IMR-90 (cell line): ENCODE measurements at regions not wholly inside any gene's neighbourhood (a gene's known extent, or its start where the extent isn't known, plus 50 kb on each side); places are given as distances from the start of the nearest gene placed in this dataset.

Source experiments
- ATAC-seq: fragments of 200-7000 bp; cut with Tn5 transposase; 2 replicates; pipeline ENCODE4 v1.9.1; 2020; ENCODE audit warnings: low read depth, mild to moderate bottlenecking, moderate library complexity
- BruUV-seq: library from RNA; stranded (reverse); fragments of 400-500 nt; replicated peaks from 2 replicates; lab custom pipeline; 2021; lab: Mats Ljungman, UMichigan
- CTCF ChIA-PET: fragments of 300-600 bp; formaldehyde crosslinking; extraction: SDS; loops from one replicate; lab custom pipeline; 2021; ENCODE audit warnings: antibody characterized with exemption; lab: Yijun Ruan, JAX
- POLR2A ChIA-PET: fragments of 300-600 bp; sonication (Branson Sonifier 250); formaldehyde crosslinking; loops from one replicate; lab custom pipeline; 2022; ENCODE audit warnings: antibody characterized with exemption; ENCODE audit not compliant: unreplicated experiment; lab: Charles Lee
- DNase-seq: peaks from one replicate; pipeline ENCODE4 v3.0.0; 2013
- H2AFZ ChIP-seq: replicated peaks from 2 replicates; pipeline ENCODE3; 2013; ENCODE audit warnings: low read length, mild to moderate bottlenecking; ENCODE audit not compliant: poor library complexity
- H2AK5ac ChIP-seq: 2 replicates; pipeline ENCODE4 v1.6.1; 2013; ENCODE audit warnings: low read depth, low read length, inconsistent platforms
- H2AK9ac ChIP-seq: replicated peaks from 2 replicates; pipeline ENCODE3; 2013; ENCODE audit warnings: mild to moderate bottlenecking, low read depth, low read length, moderate library complexity; ENCODE audit not compliant: poor library complexity
- H2BK120ac ChIP-seq: 2 replicates; pipeline ENCODE4 v1.6.1; 2013; ENCODE audit warnings: low read depth, low read length, inconsistent platforms
- H2BK15ac ChIP-seq: 3 replicates; pipeline ENCODE4 v1.6.1; 2013; ENCODE audit warnings: low read depth, low read length, inconsistent platforms
- H2BK20ac ChIP-seq: 2 replicates; pipeline ENCODE4 v1.6.1; 2013; ENCODE audit warnings: low read depth, mild to moderate bottlenecking, inconsistent platforms, low read length, moderate library complexity
- H2BK5ac ChIP-seq: 2 replicates; pipeline ENCODE4 v1.6.1; 2013; ENCODE audit warnings: mild to moderate bottlenecking, low read depth, low read length, inconsistent platforms; ENCODE audit not compliant: poor library complexity, severe bottlenecking
- H3K14ac ChIP-seq: replicated peaks from 2 replicates; pipeline ENCODE4 v1.6.1; 2013; ENCODE audit warnings: low read depth, low read length, inconsistent platforms
- H3K18ac ChIP-seq: 2 replicates; pipeline ENCODE4 v1.6.1; 2013; ENCODE audit warnings: low read depth, low read length, control low read depth
- H3K23ac ChIP-seq: 2 replicates; pipeline ENCODE4 v1.6.1; 2013; ENCODE audit warnings: low read depth, low read length, inconsistent platforms
- H3K27ac ChIP-seq: 2 replicates; pipeline ENCODE4 v1.5.1; 2013; ENCODE audit warnings: mild to moderate bottlenecking, control low read depth, low read length; ENCODE audit not compliant: insufficient read depth
- H3K27me3 ChIP-seq: 2 replicates; pipeline ENCODE4 v1.6.1; 2013; ENCODE audit warnings: low read length; ENCODE audit not compliant: control insufficient read depth, insufficient read depth
- H3K36me3 ChIP-seq: 2 replicates; pipeline ENCODE4 v1.6.1; 2013; ENCODE audit warnings: low read length, mixed read lengths; ENCODE audit not compliant: control insufficient read depth, insufficient read depth
- H3K4ac ChIP-seq: 2 replicates; pipeline ENCODE4 v1.6.1; 2013; ENCODE audit warnings: low read depth, low read length, inconsistent platforms
- H3K4me1 ChIP-seq: 2 replicates; pipeline ENCODE4 v1.6.1; 2013; ENCODE audit warnings: low read length, mixed read lengths; ENCODE audit not compliant: control insufficient read depth, insufficient read depth
- H3K4me2 ChIP-seq: 2 replicates; pipeline ENCODE4 v1.6.1; 2013; ENCODE audit warnings: low read depth, mild to moderate bottlenecking, control low read depth, low read length, moderate library complexity
- H3K4me3 ChIP-seq: 2 replicates; pipeline ENCODE4 v1.5.1; 2013; ENCODE audit warnings: low read depth, mild to moderate bottlenecking, control low read depth, low read length, moderate library complexity; ENCODE audit not compliant: insufficient read depth
- H3K56ac ChIP-seq: 2 replicates; pipeline ENCODE4 v1.6.1; 2013; ENCODE audit warnings: low read length, inconsistent platforms; ENCODE audit not compliant: insufficient read depth; ENCODE audit errors: extremely low read depth
- H3K79me1 ChIP-seq, 2 experiments: 2 replicates each; pipeline ENCODE4 v1.6.1; 2013; ENCODE audit warnings: low read length in 2 of 2, inconsistent platforms in 1 of 2, low read depth in 1 of 2
- H3K9ac ChIP-seq: 2 replicates; pipeline ENCODE4 v1.6.1; 2013; ENCODE audit warnings: low read depth, low read length, control low read depth
- H3K9me1 ChIP-seq: 2 replicates; pipeline ENCODE4 v1.6.1; 2013; ENCODE audit warnings: low read length, inconsistent platforms; ENCODE audit not compliant: insufficient read depth
- H3K9me3 ChIP-seq: 2 replicates; pipeline ENCODE4 v1.6.1; 2013; ENCODE audit warnings: low read length; ENCODE audit not compliant: control insufficient read depth, insufficient read depth
- H4K20me1 ChIP-seq: 2 replicates; pipeline ENCODE4 v1.6.1; 2013; ENCODE audit warnings: low read length, inconsistent platforms; ENCODE audit not compliant: insufficient read depth
- H4K5ac ChIP-seq: 2 replicates; pipeline ENCODE4 v1.6.1; 2013; ENCODE audit warnings: mild to moderate bottlenecking, low read depth, low read length, control low read depth
- H4K8ac ChIP-seq, 2 experiments: 2 replicates each; pipeline ENCODE4 v1.6.1; 2013; ENCODE audit warnings: low read depth in 2 of 2, low read length in 2 of 2, control low read depth in 1 of 2, inconsistent platforms in 1 of 2
- H4K91ac ChIP-seq: 2 replicates; pipeline ENCODE4 v1.6.1; 2013; ENCODE audit warnings: low read depth, low read length, inconsistent platforms; ENCODE audit not compliant: insufficient read depth
- BHLHE40 ChIP-seq: fragments of 150-350 bp; IDR thresholded peaks from 2 replicates; pipeline ENCODE4 v1.6.1; 2016; ENCODE audit warnings: mild to moderate bottlenecking, low read depth, low read length
- CHD1 ChIP-seq: IDR thresholded peaks from 2 replicates; pipeline ENCODE4 v1.6.1; 2012; ENCODE audit warnings: low read depth, low read length, improper control_type of control experiment
- FOS ChIP-seq: fragments of 150-350 bp; IDR thresholded peaks from 2 replicates; pipeline ENCODE4 v1.6.1; 2016; ENCODE audit warnings: low read depth, low read length
- MAZ ChIP-seq: IDR thresholded peaks from 2 replicates; pipeline ENCODE4 v1.6.1; 2012; ENCODE audit warnings: low read depth, mild to moderate bottlenecking, low read length, improper control_type of control experiment, moderate library complexity, borderline replicate concordance
- MXI1 ChIP-seq: IDR thresholded peaks from 2 replicates; pipeline ENCODE4 v1.6.1; 2012; ENCODE audit warnings: low read depth, mild to moderate bottlenecking, low read length, moderate library complexity, borderline replicate concordance
- POLR2A ChIP-seq: IDR thresholded peaks from 2 replicates; pipeline ENCODE4 v1.6.1; 2012; ENCODE audit warnings: mild to moderate bottlenecking, low read depth, low read length
- SMC3 ChIP-seq: fragments of 150-350 bp; IDR thresholded peaks from 2 replicates; pipeline ENCODE4 v1.6.1; 2016; ENCODE audit warnings: low read depth, mild to moderate bottlenecking, antibody characterized with exemption, low read length, moderate library complexity
- USF2 ChIP-seq: fragments of 150-350 bp; IDR thresholded peaks from 2 replicates; pipeline ENCODE4 v1.6.1; 2017; ENCODE audit warnings: mild to moderate bottlenecking, antibody characterized with exemption, low read length, low read depth
- WGBS, 2 experiments: methylation state at CpG; one replicate each; pipeline versions ENCODE4 v1.1.5 to v1.1.7; 2013; ENCODE audit warnings: missing lambda C conversion rate in 2 of 2; ENCODE audit not compliant: insufficient read length in 1 of 2; ENCODE audit errors: extremely low coverage in 2 of 2; 5-methylcytosine and 5-hydroxymethylcytosine counted together
- dilution Hi-C: fragments of 300-500 bp; cut with HindIII; formaldehyde crosslinking; loops from one replicate; pipeline ENCODE4 v1.14.3; 2018; ENCODE audit warnings: low sequenced_read_pairs; ENCODE audit not compliant: unreplicated experiment
- in situ Hi-C: fragments of 300-500 bp; cut with MboI; formaldehyde crosslinking; loops from 3 replicates; pipeline ENCODE4 v1.14.3; 2019; ENCODE audit warnings: low sequenced_read_pairs, inconsistent platforms, mixed read lengths
- intact Hi-C: fragments of 100-400 bp; cut with micrococcal nuclease; formaldehyde crosslinking; loops from 2 replicates; pipeline ENCODE4 v1.10.0; 2022

GRCh38 chr19:30662211-30662861 is 290.2 kb downstream of the ZNF536 start:
- Histone ChIP-seq H4K91ac (no peak overlapping the region), H2BK120ac (no peak overlapping the region), H4K20me1 (no peaks in the 10 kb centered on the region), H3K23ac (no peak overlapping the region), H3K36me3 (no peaks in the 10 kb centered on the region), H3K4me1 (no peaks in the 10 kb centered on the region), H2BK20ac (no peak overlapping the region), H3K4ac (no peak overlapping the region), H2AK5ac (no peak overlapping the region), H2AFZ (no peak overlapping the region), H3K18ac (no peak overlapping the region), H3K56ac (no peak overlapping the region), H2BK5ac (no peak overlapping the region), H3K4me2 (no peak overlapping the region), H3K9me1 (no peaks in the 10 kb centered on the region), H3K27me3 (no peaks in the 10 kb centered on the region; the same call in 1 of the 2 replicates), H3K27ac (no peak overlapping the region), H3K79me1 (no peaks in the 10 kb centered on the region), H4K5ac (no peak overlapping the region), H3K9ac (no peak overlapping the region), H4K8ac (no peak overlapping the region), H3K9me3 (no peaks in the 10 kb centered on the region), H2BK15ac (no peak overlapping the region), H2AK9ac (no peak overlapping the region), H3K14ac (no peak overlapping the region), H3K4me3 (no peak overlapping the region)
- in situ Hi-C loops (loop anchor here (25.0 kb wide), 1 partner anchor 1900 kb away; no protein-coding TSS in a partner anchor), dilution Hi-C loops (no loop called here), intact Hi-C loops (loop anchor here (10.0 kb wide), 1 partner anchor 1662 kb away; no protein-coding TSS in a partner anchor)
- ChIA-PET CTCF (interaction anchor here (1.5 kb wide), 1 partner anchor 11 kb away, joined by 3 read pairs; no protein-coding TSS in a partner anchor), POLR2A (no interaction called here)
- no peak for DNase-seq
- TF ChIP-seq SMC3 (no peak), POLR2A (no peak), CHD1 (no peak), BHLHE40 (no peak), USF2 (no peak), MAZ (no peak), MXI1 (no peak), FOS (no peak)
- no TSS peak for BruUV-seq
- 0% methylated on average over 1 of the region's 10 CpGs; no CpG with 5 or more reads in 1 of the 2 experiments for WGBS, 2 experiments
- ATAC-seq: no peak
